ENCODE measurements at regions not wholly inside any gene's neighbourhood (a gene's known extent, or its start where the extent isn't known, plus 50 kb on each side); places are given as distances from the start of the nearest gene placed in this dataset.

DNA sequence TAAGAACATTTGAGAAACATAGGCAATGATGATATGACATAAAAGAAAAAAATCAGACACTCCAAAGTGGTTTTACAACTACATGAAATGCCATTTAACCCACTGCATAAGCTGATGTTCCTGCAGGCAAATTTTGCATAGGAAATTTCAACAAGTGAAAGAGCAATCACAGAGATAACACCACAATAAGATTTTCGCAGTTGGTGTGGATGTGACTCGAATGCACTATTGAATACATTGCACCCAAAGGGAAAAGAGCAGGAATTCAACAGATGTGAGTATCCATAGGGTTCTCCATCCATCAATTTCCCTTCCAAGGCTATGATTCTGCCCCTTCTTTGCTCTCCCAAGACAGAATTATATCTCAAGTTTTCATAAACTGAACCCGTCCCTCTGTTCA lies 456.1 kb downstream of the RAP2B start:
- peaks cover 3% of the 10 kb centered on the region for H3K27me3 Mint-ChIP-seq (ENCODE audit: unreplicated experiment)
- TF ChIP-seq, protein P1, sequence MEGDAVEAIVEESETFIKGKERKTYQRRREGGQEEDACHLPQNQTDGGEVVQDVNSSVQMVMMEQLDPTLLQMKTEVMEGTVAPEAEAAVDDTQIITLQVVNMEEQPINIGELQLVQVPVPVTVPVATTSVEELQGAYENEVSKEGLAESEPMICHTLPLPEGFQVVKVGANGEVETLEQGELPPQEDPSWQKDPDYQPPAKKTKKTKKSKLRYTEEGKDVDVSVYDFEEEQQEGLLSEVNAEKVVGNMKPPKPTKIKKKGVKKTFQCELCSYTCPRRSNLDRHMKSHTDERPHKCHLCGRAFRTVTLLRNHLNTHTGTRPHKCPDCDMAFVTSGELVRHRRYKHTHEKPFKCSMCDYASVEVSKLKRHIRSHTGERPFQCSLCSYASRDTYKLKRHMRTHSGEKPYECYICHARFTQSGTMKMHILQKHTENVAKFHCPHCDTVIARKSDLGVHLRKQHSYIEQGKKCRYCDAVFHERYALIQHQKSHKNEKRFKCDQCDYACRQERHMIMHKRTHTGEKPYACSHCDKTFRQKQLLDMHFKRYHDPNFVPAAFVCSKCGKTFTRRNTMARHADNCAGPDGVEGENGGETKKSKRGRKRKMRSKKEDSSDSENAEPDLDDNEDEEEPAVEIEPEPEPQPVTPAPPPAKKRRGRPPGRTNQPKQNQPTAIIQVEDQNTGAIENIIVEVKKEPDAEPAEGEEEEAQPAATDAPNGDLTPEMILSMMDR (IDR thresholded peaks at IDR 0.05) = no peak
- H3K4me1 Mint-ChIP-seq (ENCODE audit: unreplicated experiment) = no peaks in the 10 kb centered on the region
- H3K9me3 Mint-ChIP-seq (ENCODE audit: unreplicated experiment) = no peaks in the 10 kb centered on the region
- no peaks in the 10 kb centered on the region for H3K36me3 Mint-ChIP-seq (ENCODE audit: unreplicated experiment)
- DNase-seq (ENCODE audit: extremely low spot score, unreplicated experiment) = no peak
- H3K4me3 Mint-ChIP-seq (ENCODE audit: unreplicated experiment) = no peak overlapping the region
- no peak overlapping the region for H3K27ac Mint-ChIP-seq (ENCODE audit: unreplicated experiment)

GRCh38 chr3:153619268-153619667 lies 457.2 kb downstream of the RAP2B start:
- Mint-ChIP-seq H3K27me3 (ENCODE audit: unreplicated experiment) (peaks cover 7% of the 10 kb centered on the region), H3K4me3 (ENCODE audit: unreplicated experiment) (no peak overlapping the region)

DNA sequence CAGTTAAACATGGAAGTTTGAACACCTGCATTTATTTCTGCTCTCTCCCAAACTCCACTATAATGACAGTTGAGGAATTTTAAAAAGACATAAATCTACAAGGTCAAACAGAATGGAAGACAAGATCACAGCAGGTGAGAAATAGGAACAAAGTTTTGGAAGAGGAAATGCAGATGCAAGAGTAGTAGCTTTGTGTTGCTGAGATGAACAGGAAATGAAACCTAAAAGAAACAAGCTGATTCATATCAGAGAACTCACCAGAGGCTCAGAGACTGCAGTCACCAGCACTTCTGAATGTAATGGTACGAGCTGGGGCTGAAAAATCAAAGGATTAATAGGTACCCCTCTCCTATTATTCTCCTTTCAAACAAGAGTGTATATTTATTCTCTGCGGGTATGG lies 459.9 kb downstream of the RAP2B start:
- no peak for DNase-seq (ENCODE audit: extremely low spot score, unreplicated experiment)
- H3K9me3 Mint-ChIP-seq (ENCODE audit: unreplicated experiment) = no peaks in the 10 kb centered on the region

More at GRCh38 chr3:153619268-153619667, 457.2 kb downstream of the RAP2B start:
- no peak for DNase-seq (ENCODE audit: extremely low spot score, unreplicated experiment)
- Mint-ChIP-seq H3K27ac (ENCODE audit: unreplicated experiment) (no peak overlapping the region), H3K9me3 (ENCODE audit: unreplicated experiment) (no peaks in the 10 kb centered on the region), H3K36me3 (ENCODE audit: unreplicated experiment) (no peaks in the 10 kb centered on the region), H3K4me1 (ENCODE audit: unreplicated experiment) (no peaks in the 10 kb centered on the region)
- TF ChIP-seq, protein P1 (IDR thresholded peaks at IDR 0.05) = no peak

GRCh38 chr3:153623834-153624233 lies 461.8 kb downstream of the RAP2B start:
- Mint-ChIP-seq H3K4me1 (ENCODE audit: unreplicated experiment) (no peaks in the 10 kb centered on the region), H3K27ac (ENCODE audit: unreplicated experiment) (no peak overlapping the region), H3K27me3 (ENCODE audit: unreplicated experiment) (peaks cover 12% of the 10 kb centered on the region), H3K9me3 (ENCODE audit: unreplicated experiment) (no peaks in the 10 kb centered on the region), H3K4me3 (ENCODE audit: unreplicated experiment) (no peak overlapping the region), H3K36me3 (ENCODE audit: unreplicated experiment) (no peaks in the 10 kb centered on the region)
- TF ChIP-seq, protein P1 (IDR thresholded peaks at IDR 0.05) = no peak
- DNase-seq (ENCODE audit: extremely low spot score, unreplicated experiment) = no peak

More for the DNA sequence above, 459.9 kb downstream of the RAP2B start:
- Mint-ChIP-seq H3K27ac (ENCODE audit: unreplicated experiment) (no peak overlapping the region), H3K4me3 (ENCODE audit: unreplicated experiment) (no peak overlapping the region), H3K27me3 (ENCODE audit: unreplicated experiment) (peaks cover 10% of the 10 kb centered on the region), H3K4me1 (ENCODE audit: unreplicated experiment) (no peaks in the 10 kb centered on the region), H3K36me3 (ENCODE audit: unreplicated experiment) (no peaks in the 10 kb centered on the region)
- TF ChIP-seq, protein P1 (IDR thresholded peaks at IDR 0.05) = no peak

- Mint-ChIP-seq H3K27ac (ENCODE audit: unreplicated experiment) (no peak overlapping the region), H3K9me3 (ENCODE audit: unreplicated experiment) (no peaks in the 10 kb centered on the region), H3K36me3 (ENCODE audit: unreplicated experiment) (no peaks in the 10 kb centered on the region), H3K4me1 (ENCODE audit: unreplicated experiment) (no peaks in the 10 kb centered on the region), H3K27me3 (ENCODE audit: unreplicated experiment) (peaks cover 12% of the 10 kb centered on the region), H3K4me3 (ENCODE audit: unreplicated experiment) (no peak overlapping the region)
- DNase-seq (ENCODE audit: extremely low spot score, unreplicated experiment) = no peak
- TF ChIP-seq, protein P1 (IDR thresholded peaks at IDR 0.05) = no peak
Observed at GRCh38 chr3:153624310-153625030, 462.4 kb downstream of the RAP2B start.
